H1 (cell line): ENCODE measurements at regions not wholly inside any gene's neighbourhood (a gene's known extent, or its start where the extent isn't known, plus 50 kb on each side); places are given as distances from the start of the nearest gene placed in this dataset.

ENCODE experiments used
- CTCF ChIA-PET: fragments of 300-600 bp; sonication (Branson Sonifier 250); formaldehyde crosslinking; loops from one replicate; lab custom pipeline; 2021; ENCODE audit not compliant: partially characterized antibody; lab: Charles Lee
- POLR2A ChIA-PET: fragments of 300-600 bp; sonication (Branson Sonifier 250); formaldehyde crosslinking; loops from one replicate; lab custom pipeline; 2021; ENCODE audit warnings: inconsistent platforms; ENCODE audit not compliant: partially characterized antibody; lab: Charles Lee
- DNase-seq, 2 experiments: peaks; one replicate each; pipeline versions ENCODE4 v3.0.0 to v3.0.0-alpha.2; 2010 to 2022; ENCODE audit warnings: low spot score in 2 of 2, low read depth in 1 of 2, mixed read lengths in 1 of 2
- FAIRE-seq: peaks from 2 replicates; lab custom pipeline; 2011; peaks lifted over from hg19 to GRCh38; lab: Jason Lieb, UNC
- H2AFZ ChIP-seq: 2 replicates; pipeline ENCODE4 v1.8.1; 2012; ENCODE audit warnings: low read length, inconsistent platforms
- H2AK5ac ChIP-seq: 2 replicates; pipeline ENCODE4 v1.6.1; 2013; ENCODE audit warnings: low read depth, low read length
- H2BK120ac ChIP-seq: replicated peaks from 2 replicates; pipeline ENCODE3; 2013; ENCODE audit warnings: low read depth, low read length, inconsistent platforms
- H2BK12ac ChIP-seq: 2 replicates; pipeline ENCODE4 v1.6.1; 2013; ENCODE audit warnings: low read depth, low read length
- H2BK15ac ChIP-seq: 2 replicates; pipeline ENCODE4 v1.6.1; 2013; ENCODE audit warnings: low read length
- H2BK20ac ChIP-seq: 2 replicates; pipeline ENCODE4 v1.6.1; 2013; ENCODE audit warnings: low read length
- H2BK5ac ChIP-seq: 2 replicates; pipeline ENCODE4 v1.6.1; 2013; ENCODE audit warnings: low read depth, low read length
- H3K14ac ChIP-seq: 2 replicates; pipeline ENCODE4 v1.6.1; 2013; ENCODE audit warnings: inconsistent platforms; ENCODE audit not compliant: insufficient read length
- H3K18ac ChIP-seq: 2 replicates; pipeline ENCODE4 v1.6.1; 2013; ENCODE audit warnings: low read length; ENCODE audit errors: extremely low read depth
- H3K23ac ChIP-seq: 2 replicates; pipeline ENCODE4 v1.6.1; 2013; ENCODE audit warnings: inconsistent platforms; ENCODE audit not compliant: insufficient read length
- H3K23me2 ChIP-seq: 2 replicates; pipeline ENCODE4 v1.6.1; 2013; ENCODE audit warnings: low read depth, low read length
- H3K27ac ChIP-seq: 2 replicates; pipeline ENCODE4 v1.6.1; 2011; ENCODE audit warnings: low read depth, low read length, inconsistent platforms
- H3K27me3 ChIP-seq, 4 experiments: replicated peaks in 1 of 4; 1 replicate in 1 of 4; 2 replicates in 3 of 4; pipeline versions ENCODE4 v1.6.1 to v1.8.1; 2011 to 2013; ENCODE audit warnings: low read length in 3 of 4, mild to moderate bottlenecking in 3 of 4, inconsistent platforms in 2 of 4, mixed read lengths in 2 of 4, moderate library complexity in 1 of 4; ENCODE audit not compliant: control insufficient read depth in 3 of 4, insufficient read depth in 3 of 4; ENCODE audit errors: extremely low read depth in 1 of 4
- H3K36me3 ChIP-seq, 4 experiments: 2 replicates each; pipeline versions ENCODE4 v1.6.1 to v1.8.1; 2011 to 2013; ENCODE audit warnings: mild to moderate bottlenecking in 4 of 4, low read length in 3 of 4, moderate library complexity in 2 of 4, control low read depth in 1 of 4, inconsistent platforms in 1 of 4; ENCODE audit not compliant: insufficient read depth in 4 of 4, control insufficient read depth in 2 of 4
- H3K4ac ChIP-seq: replicated peaks from 2 replicates; pipeline ENCODE3; 2013; ENCODE audit warnings: low read length, low read depth, mixed read lengths, inconsistent platforms; ENCODE audit not compliant: insufficient read length
- H3K4me1 ChIP-seq, 4 experiments: replicated peaks in 1 of 4; 1 replicate in 1 of 4; 2 replicates in 3 of 4; pipeline versions ENCODE4 v1.6.1 to v1.8.1; 2011 to 2013; ENCODE audit warnings: low read length in 3 of 4, inconsistent platforms in 2 of 4, mixed read lengths in 1 of 4; ENCODE audit not compliant: insufficient read depth in 4 of 4, control insufficient read depth in 3 of 4
- H3K4me2 ChIP-seq, 2 experiments: 2 replicates each; pipeline versions ENCODE4 v1.6.1 to v1.8.1; 2011 to 2013; ENCODE audit warnings: low read depth in 2 of 2, low read length in 2 of 2, control low read depth in 1 of 2, inconsistent platforms in 1 of 2, mild to moderate bottlenecking in 1 of 2; ENCODE audit not compliant: insufficient read depth in 1 of 2
- H3K4me3 ChIP-seq, 4 experiments: fragments of 200-600, 300-600 bp in 1 of 4; sonication (generic), shearing (Covaris generic), sonication (Bioruptor Twin) in 1 of 4; 2 replicates each; pipeline versions ENCODE4 v1.5.1 to v1.8.1; 2011 to 2016; ENCODE audit warnings: low read length in 4 of 4, low read depth in 3 of 4, control low read depth in 2 of 4, inconsistent platforms in 2 of 4, mild to moderate bottlenecking in 2 of 4, mixed read lengths in 1 of 4, moderate library complexity in 1 of 4; ENCODE audit not compliant: insufficient read depth in 2 of 4; ENCODE audit errors: extremely low read depth in 1 of 4
- H3K56ac ChIP-seq: replicated peaks from 2 replicates; pipeline ENCODE3; 2013; ENCODE audit warnings: low read depth, mild to moderate bottlenecking, mixed read lengths, low read length, inconsistent platforms; ENCODE audit not compliant: insufficient read length
- H3K79me1 ChIP-seq: 2 replicates; pipeline ENCODE4 v1.6.1; 2013; ENCODE audit warnings: low read depth, low read length, control low read depth
- H3K79me2 ChIP-seq, 2 experiments: 2 replicates each; pipeline versions ENCODE4 v1.6.1 to v1.8.1; 2012 to 2013; ENCODE audit warnings: low read length in 2 of 2, mild to moderate bottlenecking in 2 of 2, inconsistent platforms in 1 of 2; ENCODE audit not compliant: insufficient read depth in 2 of 2, control insufficient read depth in 1 of 2
- H3K9ac ChIP-seq, 4 experiments: replicated peaks in 1 of 4; 1 replicate in 1 of 4; 2 replicates in 3 of 4; pipeline versions ENCODE4 v1.6.1 to v1.8.1; 2011 to 2013; ENCODE audit warnings: low read depth in 3 of 4, low read length in 3 of 4, control low read depth in 2 of 4, mild to moderate bottlenecking in 2 of 4, moderate library complexity in 2 of 4, inconsistent platforms in 1 of 4; ENCODE audit errors: extremely low read depth in 1 of 4
- H3K9me3 ChIP-seq, 2 experiments: 2 replicates each; pipeline versions ENCODE4 v1.6.1 to v1.8.1; 2012 to 2013; ENCODE audit warnings: mild to moderate bottlenecking in 2 of 2, moderate library complexity in 2 of 2, control low read depth in 1 of 2, inconsistent platforms in 1 of 2, low read depth in 1 of 2, low read length in 1 of 2, mixed read lengths in 1 of 2; ENCODE audit not compliant: insufficient read depth in 2 of 2
- H4K20me1 ChIP-seq, 2 experiments: replicated peaks in 1 of 2; 2 replicates each; pipeline versions ENCODE3 to v1.8.1; 2011 to 2013; ENCODE audit warnings: inconsistent platforms in 2 of 2, low read length in 2 of 2, mild to moderate bottlenecking in 1 of 2; ENCODE audit not compliant: insufficient read depth in 2 of 2, control insufficient read depth in 1 of 2
- H4K5ac ChIP-seq: 2 replicates; pipeline ENCODE4 v1.6.1; 2013; ENCODE audit warnings: low read length, low read depth, mixed read lengths, inconsistent platforms; ENCODE audit not compliant: insufficient read length
- H4K8ac ChIP-seq: 2 replicates; pipeline ENCODE4 v1.8.0; 2013; ENCODE audit warnings: mild to moderate bottlenecking, moderate library complexity, low read length, inconsistent platforms; ENCODE audit not compliant: insufficient read depth; ENCODE audit errors: extremely low read depth
- H4K91ac ChIP-seq: replicated peaks from 2 replicates; pipeline ENCODE3; 2013; ENCODE audit warnings: low read length, mixed read lengths, inconsistent platforms; ENCODE audit not compliant: insufficient read length
- BACH1 ChIP-seq: IDR thresholded peaks from 2 replicates; pipeline ENCODE4 v1.6.1; 2012; ENCODE audit warnings: low read length, improper control_type of control experiment
- FOSL1 ChIP-seq: IDR thresholded peaks from 2 replicates; pipeline ENCODE4 v1.6.1; 2011; ENCODE audit warnings: mild to moderate bottlenecking, low read depth, low read length, moderate library complexity; ENCODE audit not compliant: insufficient read depth
- HDAC6 ChIP-seq: IDR thresholded peaks from one replicate; pipeline ENCODE4 v1.7.1; 2012; ENCODE audit warnings: low read depth, mild to moderate bottlenecking, inconsistent platforms, low read length, moderate library complexity
- JUND ChIP-seq: IDR thresholded peaks from 2 replicates; pipeline ENCODE4 v1.6.1; 2011; ENCODE audit warnings: mild to moderate bottlenecking, improper control_type of control experiment, low read length
- POLR2AphosphoS5 ChIP-seq: IDR thresholded peaks from 2 replicates; pipeline ENCODE4 v1.6.1; 2011; ENCODE audit warnings: low read depth, low read length
- SIRT6 ChIP-seq: IDR thresholded peaks from one replicate; pipeline ENCODE4 v1.7.1; 2012; ENCODE audit warnings: low read length, inconsistent platforms
- TAF1 ChIP-seq: IDR thresholded peaks from 2 replicates; pipeline ENCODE4 v1.6.1; 2011; ENCODE audit warnings: mild to moderate bottlenecking, low read depth, low read length
- YY1 ChIP-seq: IDR thresholded peaks from 2 replicates; pipeline ENCODE4 v1.6.1; 2011; ENCODE audit warnings: low read depth, mild to moderate bottlenecking, low read length
- WGBS, 2 experiments: shearing (Covaris generic) in 1 of 2; methylation state at CpG; one replicate each; pipeline versions ENCODE4 v1.1.6 to v1.1.7; 2013 to 2015; ENCODE audit warnings: low lambda C conversion rate in 2 of 2, mixed read lengths in 2 of 2, inconsistent platforms in 1 of 2, low coverage in 1 of 2, missing lambda C conversion rate in 1 of 2; ENCODE audit not compliant: insufficient replicate concordance in 2 of 2, insufficient coverage in 1 of 2, insufficient read length in 1 of 2; ENCODE audit errors: extremely low coverage in 1 of 2, missing lambda C conversion rate in 1 of 2; 5-methylcytosine and 5-hydroxymethylcytosine counted together

DNA sequence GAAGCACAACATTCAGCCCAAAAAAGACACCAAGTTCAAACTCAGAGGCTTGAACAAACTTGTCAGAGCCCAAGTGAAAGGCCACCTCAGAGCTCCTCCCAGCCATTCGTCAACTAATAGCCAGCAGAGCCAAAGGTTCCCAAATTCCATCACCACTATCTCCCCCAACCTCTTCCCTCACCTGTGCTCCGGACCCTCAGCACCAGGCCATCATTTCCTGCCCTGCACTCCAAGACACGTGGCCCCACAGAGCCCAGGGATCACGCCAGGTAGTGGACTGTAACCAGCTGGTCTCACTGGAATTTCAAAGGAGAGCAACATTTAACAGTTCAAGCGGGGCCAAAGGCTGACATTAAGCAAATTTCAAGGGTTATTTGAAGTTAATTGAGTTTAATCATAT lies 245.2 kb upstream of the IGF1R start:
- Histone ChIP-seq H3K4me1 (no peaks in the 10 kb centered on the region), H3K79me1 (no peaks in the 10 kb centered on the region), H3K56ac (no peak overlapping the region), H2AK5ac (no peak overlapping the region), H3K4ac (no peak overlapping the region), H3K79me2 (no peaks in the 10 kb centered on the region), H3K14ac (no peak overlapping the region), H4K20me1 (peaks cover 0 to 2% of the 10 kb centered on the region in 2 experiments), H3K27me3 (no peaks in the 10 kb centered on the region), H2BK20ac (no peak overlapping the region), H3K27ac (no peak overlapping the region), H2BK5ac (no peak overlapping the region), H4K5ac (no peak overlapping the region), H2AFZ (no peak overlapping the region), H2BK15ac (no peak overlapping the region), H3K36me3 (no peaks in the 10 kb centered on the region), H4K8ac (no peak overlapping the region), H2BK120ac (no peak overlapping the region), H3K18ac (no peak overlapping the region), H4K91ac (no peak overlapping the region), H3K9ac (no peak overlapping the region), H3K23me2 (no peaks in the 10 kb centered on the region; the same call in 1 of the 2 replicates), H3K4me2 (no peak overlapping the region), H3K4me3 (no peak overlapping the region), H2BK12ac (no peak overlapping the region), H3K23ac (no peak overlapping the region), H3K9me3 (no peaks in the 10 kb centered on the region; a peak in 1 of 4 replicates)
- no peak for DNase-seq
- POLR2A ChIA-PET: no interaction called here
- no peak for FAIRE-seq
- WGBS, 2 experiments: 86% methylated on average over 5 of the region's 5 CpGs; no CpG with 5 or more reads in 1 of the 2 experiments
- CTCF ChIA-PET: interaction anchor here (1.0 to 1.5 kb wide), 4 partner anchors 19 to 92 kb away, joined by 3 to 5 read pairs (median 4); no protein-coding TSS in a partner anchor
- TF ChIP-seq TAF1 (no peak), POLR2AphosphoS5 (no peak), JUND (no peak), HDAC6 (no peak), BACH1 (no peak), SIRT6 (no peak), YY1 (no peak), FOSL1 (no peak)
